SU-DHL-6 (cell line): ENCODE measurements at regions not wholly inside any gene's neighbourhood (a gene's known extent, or its start where the extent isn't known, plus 50 kb on each side); places are given as distances from the start of the nearest gene placed in this dataset.

ENCODE experiments used
- H2AFZ ChIP-seq: fragments of 200-600 bp; sonication (generic); 2 replicates; pipeline ENCODE4 v1.6.1; 2014; ENCODE audit warnings: low read depth, mild to moderate bottlenecking, moderate library complexity, mixed read lengths, antibody characterized with exemption, low read length; ENCODE audit not compliant: severe bottlenecking
- H3F3A ChIP-seq: fragments of 200-600 bp; shearing (Covaris generic); 2 replicates; pipeline ENCODE4 v1.6.0; 2016; ENCODE audit warnings: antibody characterized with exemption, mild to moderate bottlenecking; ENCODE audit not compliant: insufficient read depth
- H3K27ac ChIP-seq: fragments of 200-600 bp; sonication (generic); 2 replicates; pipeline ENCODE4 v1.5.1; 2016; ENCODE audit warnings: low read depth, mild to moderate bottlenecking, low read length, moderate library complexity, mixed read lengths
- H3K27me3 ChIP-seq: fragments of 200-600 bp; sonication (generic), shearing (Covaris generic); 2 replicates; pipeline ENCODE4 v1.6.0; 2014; ENCODE audit warnings: mild to moderate bottlenecking, low read length
- H3K36me3 ChIP-seq: fragments of 200-600 bp; sonication (generic); 2 replicates; pipeline ENCODE4 v1.6.1; 2014; ENCODE audit warnings: mild to moderate bottlenecking, low read length, mixed read lengths
- H3K4me2 ChIP-seq: fragments of 300-600, 200-600 bp; shearing (Covaris generic), sonication (generic); 2 replicates; pipeline ENCODE4 v1.6.0; 2014; ENCODE audit warnings: low read length, low read depth, mild to moderate bottlenecking; ENCODE audit not compliant: poor library complexity, severe bottlenecking
- H3K4me3 ChIP-seq: fragments of 200-600 bp; sonication (generic); 2 replicates; pipeline ENCODE4 v1.5.1; 2014; ENCODE audit warnings: antibody characterized with exemption, low read length, mild to moderate bottlenecking, mixed read lengths; ENCODE audit not compliant: insufficient read depth, poor library complexity, severe bottlenecking
- H3K79me2 ChIP-seq: fragments of 200-600 bp; sonication (generic); 2 replicates; pipeline ENCODE4 v1.6.1; 2014; ENCODE audit warnings: mild to moderate bottlenecking, low read length, moderate library complexity; ENCODE audit not compliant: insufficient read depth
- H3K9ac ChIP-seq: fragments of 200-600 bp; sonication (generic); 2 replicates; pipeline ENCODE4 v1.7.0; 2014; ENCODE audit warnings: mild to moderate bottlenecking, low read length
- H3K9me2 ChIP-seq: fragments of 200-600 bp; sonication (generic); replicated peaks from 2 replicates; pipeline ENCODE4 v1.6.1; 2014; ENCODE audit warnings: low read length; ENCODE audit not compliant: insufficient read depth
- H3K9me3 ChIP-seq: fragments of 200-600 bp; sonication (generic); 2 replicates; pipeline ENCODE4 v1.6.1; 2014; ENCODE audit warnings: low read length, mixed read lengths; ENCODE audit not compliant: insufficient read depth
- H4K20me1 ChIP-seq: fragments of 200-600 bp; sonication (generic); 2 replicates; pipeline ENCODE4 v1.6.1; 2014; ENCODE audit warnings: low read depth, mild to moderate bottlenecking, antibody characterized with exemption, low read length, moderate library complexity, mixed read lengths
- EZH2phosphoT487 ChIP-seq: fragments of 200-600 bp; sonication (generic), shearing (Covaris generic); conservative IDR thresholded peaks from 2 replicates; pipeline ENCODE4 v1.6.1; 2018; ENCODE audit warnings: mild to moderate bottlenecking, antibody characterized with exemption, low read length, moderate library complexity, mixed read lengths
- TF ChIP-seq, protein P1 (sequence below): fragments of 200-600 bp; sonication (generic); IDR thresholded peaks from one replicate; pipeline ENCODE4 v1.5.1; 2017; ENCODE audit warnings: antibody characterized with exemption, mild to moderate bottlenecking, low read length, moderate library complexity; ENCODE audit not compliant: insufficient read depth, poor library complexity, severe bottlenecking

GRCh38 chr11:119890466-119890865, 161.5 kb upstream of the NECTIN1 start:
- Histone ChIP-seq H3K27ac (no peak overlapping the region), H3K9me2 (no peaks in the 10 kb centered on the region), H3K9me3 (no peaks in the 10 kb centered on the region), H3K79me2 (no peaks in the 10 kb centered on the region), H3K9ac (no peak overlapping the region), H3K27me3 (no peaks in the 10 kb centered on the region), H4K20me1 (no peaks in the 10 kb centered on the region), H3K4me2 (no peak overlapping the region), H3K4me3 (no peak overlapping the region), H2AFZ (no peak overlapping the region), H3F3A (no peaks in the 10 kb centered on the region), H3K36me3 (no peaks in the 10 kb centered on the region)
- TF ChIP-seq, protein P1, sequence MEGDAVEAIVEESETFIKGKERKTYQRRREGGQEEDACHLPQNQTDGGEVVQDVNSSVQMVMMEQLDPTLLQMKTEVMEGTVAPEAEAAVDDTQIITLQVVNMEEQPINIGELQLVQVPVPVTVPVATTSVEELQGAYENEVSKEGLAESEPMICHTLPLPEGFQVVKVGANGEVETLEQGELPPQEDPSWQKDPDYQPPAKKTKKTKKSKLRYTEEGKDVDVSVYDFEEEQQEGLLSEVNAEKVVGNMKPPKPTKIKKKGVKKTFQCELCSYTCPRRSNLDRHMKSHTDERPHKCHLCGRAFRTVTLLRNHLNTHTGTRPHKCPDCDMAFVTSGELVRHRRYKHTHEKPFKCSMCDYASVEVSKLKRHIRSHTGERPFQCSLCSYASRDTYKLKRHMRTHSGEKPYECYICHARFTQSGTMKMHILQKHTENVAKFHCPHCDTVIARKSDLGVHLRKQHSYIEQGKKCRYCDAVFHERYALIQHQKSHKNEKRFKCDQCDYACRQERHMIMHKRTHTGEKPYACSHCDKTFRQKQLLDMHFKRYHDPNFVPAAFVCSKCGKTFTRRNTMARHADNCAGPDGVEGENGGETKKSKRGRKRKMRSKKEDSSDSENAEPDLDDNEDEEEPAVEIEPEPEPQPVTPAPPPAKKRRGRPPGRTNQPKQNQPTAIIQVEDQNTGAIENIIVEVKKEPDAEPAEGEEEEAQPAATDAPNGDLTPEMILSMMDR = no peak
- no peak for TF ChIP-seq EZH2phosphoT487

- Histone ChIP-seq H3K79me2 (no peaks in the 10 kb centered on the region), H3K4me2 (no peak overlapping the region), H3K36me3 (no peaks in the 10 kb centered on the region), H3K4me3 (no peak overlapping the region), H3K9ac (no peak overlapping the region), H3F3A (no peaks in the 10 kb centered on the region), H3K27ac (no peak overlapping the region), H2AFZ (no peak overlapping the region), H4K20me1 (no peaks in the 10 kb centered on the region), H3K9me2 (no peaks in the 10 kb centered on the region), H3K9me3 (no peaks in the 10 kb centered on the region), H3K27me3 (no peaks in the 10 kb centered on the region)
- TF ChIP-seq, protein P1 = no peak
- TF ChIP-seq EZH2phosphoT487 = no peak
Measured at GRCh38 chr11:119889728-119890280, 160.8 kb upstream of the NECTIN1 start.

DNA sequence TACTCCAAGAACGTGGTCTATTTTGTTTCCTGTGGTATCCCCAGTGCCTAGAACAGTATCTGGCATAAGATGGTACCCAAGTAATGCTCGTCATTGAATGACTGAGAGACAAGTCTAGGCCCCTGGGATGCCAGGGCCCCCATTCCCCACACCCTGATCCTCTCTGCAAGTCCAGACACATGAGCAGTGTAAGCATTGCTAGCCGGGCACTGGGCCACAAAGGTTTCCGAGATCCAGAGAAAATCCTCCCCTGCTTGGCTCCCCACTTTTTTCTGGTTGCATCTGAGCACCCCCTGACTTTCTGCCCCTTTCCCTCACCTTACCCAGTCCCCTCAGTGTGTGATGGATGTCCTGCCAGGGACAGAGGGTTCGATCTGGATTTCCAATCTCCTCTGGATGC, 160.1 kb upstream of the NECTIN1 start:
- H3K79me2 ChIP-seq = no peaks in the 10 kb centered on the region
- no peak for TF ChIP-seq EZH2phosphoT487
- TF ChIP-seq, protein P1 = no peak
- H2AFZ ChIP-seq = no peak overlapping the region
- H3K9me3 ChIP-seq = no peaks in the 10 kb centered on the region
- H4K20me1 ChIP-seq = no peaks in the 10 kb centered on the region
- no peak overlapping the region for H3K9ac ChIP-seq
- H3K4me2 ChIP-seq = no peak overlapping the region
- no peak overlapping the region for H3K4me3 ChIP-seq
- no peaks in the 10 kb centered on the region for H3K36me3 ChIP-seq
- no peaks in the 10 kb centered on the region for H3F3A ChIP-seq
- no peak overlapping the region for H3K27ac ChIP-seq
- no peaks in the 10 kb centered on the region for H3K9me2 ChIP-seq
- no peaks in the 10 kb centered on the region for H3K27me3 ChIP-seq

DNA sequence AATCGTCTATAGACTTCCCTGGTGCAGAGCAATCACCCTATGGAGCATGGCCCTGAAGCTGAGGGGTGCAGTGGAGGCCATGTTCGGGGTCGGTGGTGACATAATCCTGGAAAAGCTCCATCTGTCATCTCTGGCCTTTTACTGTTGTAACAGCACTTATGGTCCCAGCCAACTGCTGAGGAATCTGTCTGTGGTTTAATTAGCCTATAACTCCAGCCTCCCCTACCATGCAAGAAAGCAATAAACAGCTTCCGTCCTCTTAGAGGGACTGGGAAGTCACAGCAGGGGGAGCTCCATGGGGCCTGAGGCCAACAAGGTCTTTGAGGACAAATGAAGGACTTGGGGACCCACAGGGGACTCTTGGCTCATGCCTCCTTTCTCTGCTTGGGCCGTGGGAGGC, 159.1 kb upstream of the NECTIN1 start:
- Histone ChIP-seq H3K36me3 (no peaks in the 10 kb centered on the region), H2AFZ (no peak overlapping the region), H4K20me1 (no peaks in the 10 kb centered on the region), H3K9ac (no peak overlapping the region), H3K27ac (no peak overlapping the region), H3K79me2 (no peaks in the 10 kb centered on the region), H3K4me3 (no peak overlapping the region), H3F3A (no peaks in the 10 kb centered on the region), H3K9me2 (no peaks in the 10 kb centered on the region), H3K27me3 (no peaks in the 10 kb centered on the region), H3K9me3 (no peaks in the 10 kb centered on the region), H3K4me2 (no peak overlapping the region)
- TF ChIP-seq, protein P1 = no peak
- no peak for TF ChIP-seq EZH2phosphoT487
